ENCODE measurements at regions not wholly inside any gene's neighbourhood (a gene's known extent, or its start where the extent isn't known, plus 50 kb on each side); places are given as distances from the start of the nearest gene placed in this dataset.

DNA sequence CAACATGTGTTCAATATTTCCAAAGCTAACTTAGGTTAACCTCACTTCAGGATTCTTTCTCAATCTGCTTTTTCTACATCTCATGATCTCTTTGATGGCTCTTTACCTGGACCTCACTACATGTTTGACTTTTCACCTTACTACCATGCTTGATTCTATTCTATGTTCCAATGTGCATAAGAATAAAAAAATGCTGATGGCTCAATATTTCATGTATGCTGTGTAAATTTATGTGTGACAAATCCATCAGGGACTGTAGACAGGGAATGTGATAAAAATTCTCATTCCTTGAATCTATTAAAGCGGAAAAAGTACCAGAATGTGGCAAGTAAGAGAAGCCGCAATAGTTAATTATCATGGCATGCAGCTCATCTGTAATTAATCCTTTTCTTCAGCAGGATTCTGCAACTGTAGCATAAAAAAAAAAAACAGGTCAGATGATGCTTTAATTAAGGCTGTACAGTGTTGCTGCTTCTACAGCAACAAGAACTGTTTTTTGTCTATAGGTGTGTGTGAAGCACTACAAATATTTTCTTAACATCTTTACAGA lies 276.9 kb upstream of the PRKD1 start:
- no peaks in the 10 kb centered on the region for H3K36me3 Mint-ChIP-seq (ENCODE audit: low read depth)
- no peak overlapping the region for H3K27ac Mint-ChIP-seq
- no peaks in the 10 kb centered on the region for H3K4me1 Mint-ChIP-seq (ENCODE audit: low read depth)
- no peaks in the 10 kb centered on the region for H3K9me3 Mint-ChIP-seq
- H3K4me3 Mint-ChIP-seq, result no peak overlapping the region
- H3K27me3 Mint-ChIP-seq (ENCODE audit: low read depth), result no peaks in the 10 kb centered on the region

DNA sequence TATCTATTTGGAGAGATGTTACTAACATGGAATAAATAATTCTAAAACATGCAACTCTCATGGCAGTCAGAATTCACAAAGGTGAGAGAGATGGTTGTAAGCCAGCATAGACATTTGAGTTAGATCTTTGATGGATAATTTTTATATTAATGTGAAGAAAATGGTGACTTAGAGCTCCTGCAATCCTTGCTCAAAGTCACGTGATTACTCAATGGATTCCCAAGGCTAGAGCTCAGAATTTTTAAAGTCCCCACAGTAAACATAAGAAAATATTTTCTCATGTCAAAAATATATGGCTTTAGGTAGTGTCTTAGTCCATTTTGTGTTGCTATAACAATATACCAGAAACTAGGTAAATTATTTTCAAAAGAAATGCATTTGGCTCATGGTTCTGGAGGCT lies 281.5 kb upstream of the PRKD1 start:
- Mint-ChIP-seq H3K4me3 (no peak overlapping the region), H3K4me1 (ENCODE audit: low read depth) (no peaks in the 10 kb centered on the region), H3K36me3 (ENCODE audit: low read depth) (no peaks in the 10 kb centered on the region), H3K27ac (no peak overlapping the region), H3K9me3 (no peaks in the 10 kb centered on the region), H3K27me3 (ENCODE audit: low read depth) (no peaks in the 10 kb centered on the region)

DNA sequence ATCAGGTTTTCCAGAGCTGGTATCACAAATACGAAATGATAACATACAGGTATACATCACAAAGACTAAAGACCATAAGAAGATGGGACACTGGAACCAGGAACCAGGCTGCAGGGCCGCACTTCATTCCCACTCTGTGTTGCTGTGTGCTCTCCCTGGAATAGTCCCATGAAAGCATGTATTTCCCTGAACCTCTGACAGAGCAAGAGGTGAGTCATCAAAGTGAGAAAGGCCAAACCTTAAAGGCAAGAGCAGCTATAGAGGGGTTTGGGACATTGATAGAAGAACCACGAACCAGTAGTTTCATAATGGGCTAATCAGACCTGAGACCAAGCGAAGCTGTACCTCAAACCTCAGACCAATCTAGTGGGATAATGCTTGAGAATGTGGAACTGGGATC lies 283.0 kb upstream of the PRKD1 start:
- no peaks in the 10 kb centered on the region for H3K36me3 Mint-ChIP-seq (ENCODE audit: low read depth)
- H3K4me3 Mint-ChIP-seq, result no peak overlapping the region
- H3K27me3 Mint-ChIP-seq (ENCODE audit: low read depth), result no peaks in the 10 kb centered on the region
- no peaks in the 10 kb centered on the region for H3K4me1 Mint-ChIP-seq (ENCODE audit: low read depth)
- H3K27ac Mint-ChIP-seq, result no peak overlapping the region
- no peaks in the 10 kb centered on the region for H3K9me3 Mint-ChIP-seq

DNA sequence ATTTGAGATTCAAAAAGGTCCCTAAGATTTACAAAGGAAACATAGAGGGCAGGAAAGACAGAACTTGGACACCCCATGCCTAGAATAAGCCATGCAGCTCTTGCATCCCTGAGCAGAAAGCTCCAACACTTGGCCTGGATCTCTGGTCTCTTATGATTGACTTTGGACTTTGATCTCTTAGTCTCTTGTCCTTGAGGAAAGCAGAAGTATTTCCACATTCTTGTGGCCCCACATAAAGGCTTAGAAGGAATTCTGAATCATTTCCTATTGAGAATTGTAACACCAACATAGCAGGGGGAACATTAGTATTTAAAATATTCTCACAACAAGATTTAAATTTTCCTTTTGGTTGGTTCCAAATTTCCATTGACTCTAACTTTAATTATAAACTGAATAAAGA lies 283.7 kb upstream of the PRKD1 start:
- Mint-ChIP-seq H3K36me3 (ENCODE audit: low read depth) (no peaks in the 10 kb centered on the region), H3K27ac (no peak overlapping the region), H3K4me3 (no peak overlapping the region), H3K9me3 (no peaks in the 10 kb centered on the region), H3K27me3 (ENCODE audit: low read depth) (no peaks in the 10 kb centered on the region), H3K4me1 (ENCODE audit: low read depth) (no peaks in the 10 kb centered on the region)

DNA sequence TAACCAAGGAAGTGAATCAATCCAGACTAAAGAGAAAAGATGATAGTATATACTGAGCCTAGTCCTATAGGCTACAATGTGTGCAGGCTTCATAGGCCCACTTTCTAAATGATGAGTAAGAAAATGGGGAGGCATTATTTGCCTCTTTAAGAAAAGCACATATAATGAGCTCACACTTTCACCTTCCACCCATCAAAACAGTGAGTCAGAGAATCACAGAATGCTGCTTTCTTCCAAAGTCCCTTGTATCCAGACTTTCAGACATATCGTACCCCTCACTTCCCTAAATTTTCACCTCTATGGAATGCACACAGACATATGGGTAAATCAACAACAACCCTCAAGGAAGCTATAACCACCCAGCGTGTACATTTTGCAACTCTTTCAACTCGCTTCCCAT lies 286.4 kb upstream of the PRKD1 start:
- Mint-ChIP-seq H3K27me3 (ENCODE audit: low read depth) (no peaks in the 10 kb centered on the region), H3K27ac (no peak overlapping the region), H3K9me3 (no peaks in the 10 kb centered on the region), H3K36me3 (ENCODE audit: low read depth) (no peaks in the 10 kb centered on the region), H3K4me3 (no peak overlapping the region), H3K4me1 (ENCODE audit: low read depth) (no peaks in the 10 kb centered on the region)

DNA sequence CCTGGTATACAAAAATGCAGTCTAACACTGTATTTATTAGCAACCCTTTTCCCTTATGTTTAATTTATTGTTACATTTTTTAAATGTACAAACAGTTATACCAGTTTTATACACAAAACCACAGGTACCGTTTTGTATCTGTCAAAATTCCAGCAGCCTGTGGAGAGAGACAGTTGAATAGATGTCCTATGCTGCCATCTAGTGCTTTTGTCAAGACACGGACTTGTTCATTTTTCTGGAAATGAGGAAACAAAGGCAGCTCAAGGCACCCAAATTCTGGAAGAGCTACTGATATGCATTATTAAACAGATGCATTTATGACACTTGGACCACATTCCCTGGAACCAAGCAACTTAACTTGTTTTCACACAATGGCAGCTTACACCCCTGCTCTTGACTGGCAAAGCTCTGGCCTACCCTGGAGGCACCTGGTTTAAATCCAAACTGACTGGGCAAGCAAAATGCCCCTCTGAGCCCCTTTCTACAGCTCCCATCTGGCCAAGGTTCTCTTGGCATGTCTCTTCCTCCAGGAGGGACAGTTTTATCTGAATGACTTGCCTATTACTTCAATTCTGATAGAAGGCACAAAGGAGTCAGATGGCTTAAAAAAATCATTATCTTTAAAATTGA lies 286.9 kb upstream of the PRKD1 start:
- Mint-ChIP-seq H3K9me3 (no peaks in the 10 kb centered on the region), H3K36me3 (ENCODE audit: low read depth) (no peaks in the 10 kb centered on the region), H3K4me3 (no peak overlapping the region), H3K4me1 (ENCODE audit: low read depth) (no peaks in the 10 kb centered on the region), H3K27me3 (ENCODE audit: low read depth) (no peaks in the 10 kb centered on the region), H3K27ac (no peak overlapping the region)

DNA sequence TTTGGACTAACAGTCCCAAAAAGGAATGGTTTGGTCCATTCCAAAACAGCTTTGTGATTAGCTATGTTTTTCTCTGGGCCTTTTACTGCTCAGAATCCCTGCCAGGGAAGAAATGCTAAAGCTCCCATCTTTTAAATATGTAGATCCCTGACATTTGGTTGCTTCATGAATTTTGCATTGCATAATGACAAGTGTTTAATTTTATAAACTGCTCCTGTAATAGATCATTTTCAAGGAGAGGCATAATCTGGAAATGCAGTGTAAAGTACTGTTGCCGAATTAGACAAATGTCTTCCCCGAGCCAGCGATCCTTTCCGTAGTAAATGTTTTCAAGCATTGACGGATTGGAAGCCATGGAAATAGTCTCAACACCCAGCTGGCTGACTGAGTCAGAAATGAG lies 291.3 kb upstream of the PRKD1 start:
- Mint-ChIP-seq H3K27me3 (ENCODE audit: low read depth) (no peaks in the 10 kb centered on the region), H3K4me3 (no peak overlapping the region), H3K36me3 (ENCODE audit: low read depth) (no peaks in the 10 kb centered on the region), H3K4me1 (ENCODE audit: low read depth) (no peaks in the 10 kb centered on the region), H3K27ac (no peak overlapping the region), H3K9me3 (no peaks in the 10 kb centered on the region)

DNA sequence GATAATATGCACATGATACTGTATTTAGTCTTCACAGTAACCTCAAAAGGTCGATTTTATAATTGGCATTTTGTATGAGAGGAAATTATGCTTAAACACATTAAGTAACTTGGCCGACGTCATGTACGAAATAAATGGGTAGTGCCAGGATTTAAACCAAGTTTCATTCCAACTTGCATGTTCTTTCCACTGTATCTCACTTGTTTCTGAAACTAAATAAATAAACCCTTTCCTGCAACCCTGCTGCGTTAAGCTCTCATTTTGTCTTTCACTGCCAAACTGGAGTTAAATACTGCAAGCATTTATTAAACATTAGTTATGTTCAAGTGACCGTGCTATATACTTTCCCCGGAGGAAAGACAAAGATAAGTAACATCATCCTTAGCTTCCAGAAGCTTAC lies 293.9 kb upstream of the PRKD1 start:
- no peak overlapping the region for H3K4me3 Mint-ChIP-seq
- no peaks in the 10 kb centered on the region for H3K27me3 Mint-ChIP-seq (ENCODE audit: low read depth)
- H3K36me3 Mint-ChIP-seq (ENCODE audit: low read depth), result no peaks in the 10 kb centered on the region
- no peak overlapping the region for H3K27ac Mint-ChIP-seq
- no peaks in the 10 kb centered on the region for H3K4me1 Mint-ChIP-seq (ENCODE audit: low read depth)
- H3K9me3 Mint-ChIP-seq, result peaks cover 7% of the 10 kb centered on the region

DNA sequence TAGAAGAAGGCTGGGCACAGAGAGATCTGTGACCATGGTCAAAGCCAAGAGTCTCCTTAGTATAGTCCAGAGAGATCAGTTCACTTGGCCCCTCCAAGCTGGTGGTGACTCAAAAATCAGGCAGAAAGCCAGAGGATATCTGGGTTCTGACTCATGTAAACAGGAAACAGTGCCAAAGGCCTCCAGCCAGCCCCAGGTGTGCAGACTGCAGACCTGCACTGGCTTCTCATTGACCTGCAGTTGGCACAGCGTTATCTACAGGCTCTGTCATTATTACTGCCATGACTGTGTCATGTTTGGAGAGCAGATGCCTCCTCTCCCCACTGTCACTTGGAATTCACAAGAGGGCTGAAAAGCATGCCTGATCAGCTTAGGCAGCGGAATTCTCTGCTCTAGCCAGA lies 295.7 kb upstream of the PRKD1 start:
- Mint-ChIP-seq H3K9me3 (peaks cover 7% of the 10 kb centered on the region), H3K4me3 (no peak overlapping the region), H3K36me3 (ENCODE audit: low read depth) (no peaks in the 10 kb centered on the region), H3K27ac (no peak overlapping the region), H3K27me3 (ENCODE audit: low read depth) (no peaks in the 10 kb centered on the region), H3K4me1 (ENCODE audit: low read depth) (no peaks in the 10 kb centered on the region)

DNA sequence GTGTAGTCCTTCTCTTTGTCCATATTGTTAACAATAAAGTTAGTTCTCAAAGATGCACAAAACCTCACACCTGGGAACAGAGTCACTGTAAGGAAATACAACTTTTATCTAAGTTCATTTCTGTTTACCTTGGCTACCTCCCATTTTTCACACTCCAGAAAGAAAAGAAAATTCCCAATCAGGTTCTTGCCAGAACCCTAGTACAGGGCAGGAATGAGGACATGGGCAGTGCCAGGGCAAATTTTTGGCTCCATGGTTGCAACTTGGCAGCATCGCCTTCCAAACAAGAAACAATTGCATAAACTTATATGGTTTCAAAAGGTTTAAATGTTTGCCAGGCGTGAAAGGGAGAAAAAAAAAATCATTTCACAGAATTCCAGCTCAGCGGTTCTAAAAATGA lies 296.3 kb upstream of the PRKD1 start:
- H3K27me3 Mint-ChIP-seq (ENCODE audit: low read depth), result no peaks in the 10 kb centered on the region
- H3K4me3 Mint-ChIP-seq, result no peak overlapping the region
- H3K9me3 Mint-ChIP-seq, result peaks cover 7% of the 10 kb centered on the region
- H3K36me3 Mint-ChIP-seq (ENCODE audit: low read depth), result no peaks in the 10 kb centered on the region
- H3K4me1 Mint-ChIP-seq (ENCODE audit: low read depth), result no peaks in the 10 kb centered on the region
- H3K27ac Mint-ChIP-seq, result no peak overlapping the region

DNA sequence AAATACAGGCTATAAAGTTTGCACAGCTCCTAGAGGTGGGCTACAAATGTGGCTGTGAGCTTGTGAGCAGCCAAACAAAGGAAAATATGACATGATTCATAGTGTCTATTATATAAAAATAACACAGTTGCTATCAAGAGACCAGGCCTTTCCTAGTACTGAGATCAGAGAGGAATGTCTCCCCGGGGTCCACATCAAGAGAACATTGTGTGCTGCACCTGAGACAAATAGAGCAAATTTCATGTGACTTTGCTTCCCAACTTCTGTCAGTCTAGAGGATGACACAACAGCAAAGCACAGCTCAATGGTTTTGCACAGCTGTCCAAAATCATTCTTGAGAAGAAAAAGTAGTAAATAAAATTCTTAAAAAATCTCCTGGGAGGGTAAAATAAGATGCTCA lies 297.5 kb upstream of the PRKD1 start:
- H3K4me3 Mint-ChIP-seq, result no peak overlapping the region
- H3K36me3 Mint-ChIP-seq (ENCODE audit: low read depth), result no peaks in the 10 kb centered on the region
- no peak overlapping the region for H3K27ac Mint-ChIP-seq
- no peaks in the 10 kb centered on the region for H3K4me1 Mint-ChIP-seq (ENCODE audit: low read depth)
- H3K27me3 Mint-ChIP-seq (ENCODE audit: low read depth), result no peaks in the 10 kb centered on the region
- H3K9me3 Mint-ChIP-seq, result peaks cover 7% of the 10 kb centered on the region

DNA sequence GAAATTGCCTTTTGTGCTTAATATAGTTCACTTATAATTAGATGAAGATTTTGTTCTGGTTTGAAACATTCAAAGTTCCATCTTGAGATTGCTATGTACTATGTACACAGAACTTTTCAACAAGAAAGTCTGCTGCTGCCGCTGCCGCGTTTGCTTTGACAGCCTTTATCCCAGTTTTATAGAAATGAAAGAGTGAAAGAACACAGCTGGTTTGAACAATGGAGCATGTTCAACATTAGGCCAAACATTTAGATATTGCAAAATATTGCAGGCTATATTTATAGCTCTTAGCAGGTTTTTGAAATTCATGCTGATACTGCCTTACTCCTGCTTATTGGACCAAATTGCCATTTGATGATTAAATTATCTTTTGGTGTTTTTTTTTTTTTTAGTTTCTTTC lies 299.8 kb upstream of the PRKD1 start:
- H3K27me3 Mint-ChIP-seq (ENCODE audit: low read depth), result no peaks in the 10 kb centered on the region
- no peak overlapping the region for H3K27ac Mint-ChIP-seq
- peaks cover 7% of the 10 kb centered on the region for H3K9me3 Mint-ChIP-seq
- H3K4me3 Mint-ChIP-seq, result no peak overlapping the region
- H3K4me1 Mint-ChIP-seq (ENCODE audit: low read depth), result no peaks in the 10 kb centered on the region
- no peaks in the 10 kb centered on the region for H3K36me3 Mint-ChIP-seq (ENCODE audit: low read depth)

DNA sequence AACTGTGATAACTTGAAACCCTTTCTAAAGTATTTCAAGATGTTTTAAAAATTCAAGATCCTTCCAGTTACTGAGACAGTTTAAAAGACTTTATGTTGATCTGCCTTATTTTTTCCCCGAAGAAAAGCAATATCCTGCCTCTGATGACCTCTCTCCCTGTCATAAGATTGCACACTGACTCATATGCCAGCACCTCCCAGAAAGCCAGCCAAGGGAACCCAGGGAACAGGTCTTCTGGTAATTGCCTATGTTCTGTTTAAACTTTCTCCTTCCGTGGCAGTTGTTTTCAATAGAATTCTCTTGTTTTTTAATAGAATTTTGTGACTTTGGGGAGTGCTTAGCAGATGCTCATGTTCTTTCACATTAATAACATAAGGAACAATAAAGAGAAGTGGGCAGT lies 300.2 kb upstream of the PRKD1 start:
- Mint-ChIP-seq H3K36me3 (ENCODE audit: low read depth) (no peaks in the 10 kb centered on the region), H3K27ac (no peak overlapping the region), H3K4me1 (ENCODE audit: low read depth) (no peaks in the 10 kb centered on the region), H3K4me3 (no peak overlapping the region), H3K9me3 (peaks cover 7% of the 10 kb centered on the region), H3K27me3 (ENCODE audit: low read depth) (no peaks in the 10 kb centered on the region)

DNA sequence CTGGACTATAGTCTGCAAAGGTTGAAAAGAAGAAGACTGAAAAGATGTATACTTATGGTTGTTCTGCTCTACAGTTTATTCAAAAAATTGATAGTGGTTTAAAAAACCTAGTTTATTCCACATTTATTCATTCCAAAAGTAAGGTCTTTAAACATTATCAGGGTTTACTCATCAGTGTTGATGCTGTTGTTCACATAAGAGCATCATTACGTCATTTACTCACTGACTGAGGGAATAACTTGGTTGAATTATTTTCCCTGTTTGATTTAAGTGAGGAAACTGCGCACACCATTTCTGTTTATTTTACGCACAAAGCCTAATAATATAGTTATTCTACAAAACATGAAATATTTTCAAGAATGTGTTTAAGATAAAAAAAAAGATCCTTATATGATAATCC lies 303.1 kb upstream of the PRKD1 start:
- H3K4me1 Mint-ChIP-seq (ENCODE audit: low read depth), result no peaks in the 10 kb centered on the region

DNA sequence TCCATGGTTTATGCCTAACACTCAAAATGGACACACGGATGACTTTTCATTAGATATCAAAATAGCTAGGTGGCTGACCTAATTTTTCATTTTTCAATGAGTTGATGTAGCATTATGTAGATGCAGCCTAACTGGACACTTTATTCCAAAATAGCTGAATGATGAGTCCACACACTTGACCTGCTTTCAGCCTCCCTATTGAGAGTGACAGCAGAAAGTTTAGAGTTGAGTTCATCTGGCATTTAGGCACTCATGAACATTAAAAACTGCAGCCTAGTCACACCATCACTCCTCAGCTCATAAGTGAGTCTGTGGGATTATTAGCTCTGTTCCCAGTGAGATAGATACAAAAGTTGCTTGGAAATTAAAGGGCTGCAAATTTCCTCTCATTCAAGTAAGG lies 307.3 kb upstream of the PRKD1 start:
- H3K4me1 Mint-ChIP-seq (ENCODE audit: low read depth), result no peaks in the 10 kb centered on the region
- H3K27me3 Mint-ChIP-seq (ENCODE audit: low read depth), result no peaks in the 10 kb centered on the region

More for the DNA sequence above, 303.1 kb upstream of the PRKD1 start:
- Mint-ChIP-seq H3K36me3 (ENCODE audit: low read depth) (no peaks in the 10 kb centered on the region), H3K9me3 (no peaks in the 10 kb centered on the region), H3K27ac (no peak overlapping the region), H3K4me3 (no peak overlapping the region), H3K27me3 (ENCODE audit: low read depth) (no peaks in the 10 kb centered on the region)

DNA sequence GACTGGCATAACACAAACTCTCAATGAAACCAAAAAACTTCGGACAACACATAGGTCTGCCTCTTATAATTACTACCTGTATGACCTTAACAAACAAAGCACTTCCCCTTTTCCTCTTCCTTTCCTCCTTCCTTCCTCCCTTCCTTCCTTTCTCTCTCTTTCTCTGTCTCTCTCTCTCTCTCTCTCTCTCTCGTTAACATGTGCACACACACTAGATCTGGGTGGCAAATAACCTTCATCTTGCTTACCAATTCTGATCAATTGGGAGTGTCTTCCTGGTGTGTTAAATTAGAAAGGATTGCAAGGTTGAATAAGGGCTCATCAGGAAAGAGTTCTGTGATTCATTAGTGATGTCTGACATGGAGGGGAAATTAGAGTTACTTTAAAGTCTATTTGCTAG lies 307.8 kb upstream of the PRKD1 start:
- Mint-ChIP-seq H3K4me3 (no peak overlapping the region), H3K27ac (no peak overlapping the region), H3K9me3 (no peaks in the 10 kb centered on the region), H3K36me3 (ENCODE audit: low read depth) (no peaks in the 10 kb centered on the region), H3K4me1 (ENCODE audit: low read depth) (no peaks in the 10 kb centered on the region), H3K27me3 (ENCODE audit: low read depth) (no peaks in the 10 kb centered on the region)

More for the DNA sequence above, 307.3 kb upstream of the PRKD1 start:
- Mint-ChIP-seq H3K9me3 (no peaks in the 10 kb centered on the region), H3K4me3 (no peak overlapping the region), H3K27ac (no peak overlapping the region), H3K36me3 (ENCODE audit: low read depth) (no peaks in the 10 kb centered on the region)
